ENCODE measurements at regions not wholly inside any gene's neighbourhood (a gene's known extent, or its start where the extent isn't known, plus 50 kb on each side); places are given as distances from the start of the nearest gene placed in this dataset.

- DNase-seq (no peak), ATAC-seq (no peak)
- whole genome bisulfite sequencing (ENCODE audit: insufficient coverage, low coverage, low lambda C conversion rate, missing lambda C conversion rate): 62% methylated on average over 3 of the region's 3 CpGs
- TF ChIP-seq POLR2A (IDR thresholded peaks at IDR 0.05) (no peak), CTCF (IDR thresholded peaks at IDR 0.05) (no peak)
- intact Hi-C loops (cut with DNase I): no loop called here
- Histone ChIP-seq H3K4me1 (no peaks in the 10 kb centered on the region), H3K27ac (no peak overlapping the region), H3K27me3 (no peaks in the 10 kb centered on the region), H3K36me3 (no peaks in the 10 kb centered on the region), H3K4me3 (no peak overlapping the region), H3K9me3 (no peaks in the 10 kb centered on the region)
Observed at GRCh38 chr18:34592481-34592880, 117.6 kb upstream of the DTNA start.

GRCh38 chr18:34592961-34593382 lies 117.1 kb upstream of the DTNA start:
- H3K4me1 ChIP-seq: no peaks in the 10 kb centered on the region
- H3K27ac ChIP-seq: no peak overlapping the region
- ATAC-seq (peak; percentile 77 to 94 (median 86)), DNase-seq (peak in 2 of 3 donors; percentile 50 to 64)
- H3K27me3 ChIP-seq: no peaks in the 10 kb centered on the region
- intact Hi-C loops (cut with DNase I): no loop called here
- no peaks in the 10 kb centered on the region for H3K36me3 ChIP-seq
- WGBS (ENCODE audit: insufficient coverage, low coverage, low lambda C conversion rate, missing lambda C conversion rate): 6% methylated on average over 8 of the region's 8 CpGs
- peak overlapping the region in 1 of 3 donors; percentile 14 for H3K4me3 ChIP-seq
- H3K9me3 ChIP-seq: no peaks in the 10 kb centered on the region
- TF ChIP-seq POLR2A (IDR thresholded peaks at IDR 0.05) (peak; percentile 30), CTCF (IDR thresholded peaks at IDR 0.05) (no peak)

GRCh38 chr18:34594266-34594665 lies 115.8 kb upstream of the DTNA start:
- H3K27me3 ChIP-seq: no peaks in the 10 kb centered on the region
- no peaks in the 10 kb centered on the region for H3K9me3 ChIP-seq
- intact Hi-C loops (cut with DNase I): no loop called here
- DNase-seq (no peak), ATAC-seq (no peak)
- H3K4me3 ChIP-seq: no peak overlapping the region
- no peak overlapping the region for H3K27ac ChIP-seq
- H3K36me3 ChIP-seq: no peaks in the 10 kb centered on the region
- 92% methylated on average over 1 of the region's 1 CpG for WGBS (ENCODE audit: insufficient coverage, low coverage, low lambda C conversion rate, missing lambda C conversion rate)
- TF ChIP-seq POLR2A (IDR thresholded peaks at IDR 0.05) (no peak), CTCF (IDR thresholded peaks at IDR 0.05) (no peak)
- no peaks in the 10 kb centered on the region for H3K4me1 ChIP-seq

GRCh38 chr18:34595690-34596089 lies 114.4 kb upstream of the DTNA start:
- Histone ChIP-seq H3K27ac (no peak overlapping the region), H3K4me1 (no peaks in the 10 kb centered on the region), H3K27me3 (no peaks in the 10 kb centered on the region), H3K36me3 (no peaks in the 10 kb centered on the region), H3K9me3 (no peaks in the 10 kb centered on the region), H3K4me3 (no peak overlapping the region)
- 58% methylated on average over 2 of the region's 2 CpGs for WGBS (ENCODE audit: insufficient coverage, low coverage, low lambda C conversion rate, missing lambda C conversion rate)
- ATAC-seq (no peak), DNase-seq (no peak)
- TF ChIP-seq POLR2A (IDR thresholded peaks at IDR 0.05) (no peak), CTCF (IDR thresholded peaks at IDR 0.05) (peak in 1 of 4 donors; percentile 36)
- intact Hi-C loops (cut with DNase I): no loop called here

GRCh38 chr18:34598120-34598635 lies 111.9 kb upstream of the DTNA start:
- Histone ChIP-seq H3K4me1 (no peaks in the 10 kb centered on the region), H3K27me3 (no peaks in the 10 kb centered on the region), H3K9me3 (no peaks in the 10 kb centered on the region), H3K27ac (no peak overlapping the region), H3K36me3 (no peaks in the 10 kb centered on the region), H3K4me3 (no peak overlapping the region)
- WGBS (ENCODE audit: insufficient coverage, low coverage, low lambda C conversion rate, missing lambda C conversion rate): 97% methylated on average over 4 of the region's 4 CpGs
- intact Hi-C loops (cut with DNase I): no loop called here
- TF ChIP-seq CTCF (IDR thresholded peaks at IDR 0.05) (no peak), POLR2A (IDR thresholded peaks at IDR 0.05) (no peak)
- no peak for DNase-seq
- no peak for ATAC-seq
